AG04449 (cell line): ENCODE measurements at regions not wholly inside any gene's neighbourhood (a gene's known extent, or its start where the extent isn't known, plus 50 kb on each side); places are given as distances from the start of the nearest gene placed in this dataset.

Experiments
- CTCF ChIA-PET: fragments of 350-600 bp; formaldehyde crosslinking; extraction: SDS; loops from one replicate; lab custom pipeline; 2021; ENCODE audit warnings: antibody characterized with exemption; lab: Yijun Ruan, JAX
- POLR2A ChIA-PET: fragments of 400-600, 350-600 bp; formaldehyde crosslinking; extraction: SDS; loops from one replicate; lab custom pipeline; 2020; ENCODE audit warnings: antibody characterized with exemption, inconsistent platforms; lab: Yijun Ruan, JAX
- DNase-seq: peaks from one replicate; pipeline ENCODE4 v3.0.0-alpha.2; 2010; ENCODE audit warnings: low read depth, low spot score
- H3K4me3 ChIP-seq: 2 replicates; pipeline ENCODE4 v1.5.1; 2011; ENCODE audit warnings: low read depth, mild to moderate bottlenecking, control low read depth, low read length
- CTCF ChIP-seq: IDR thresholded peaks from one replicate; pipeline ENCODE4 v1.5.1; 2011; ENCODE audit warnings: mild to moderate bottlenecking, moderate library complexity, low read length, control low read depth, inconsistent platforms; ENCODE audit not compliant: insufficient read depth; ENCODE audit errors: missing control alignments

- no peak for DNase-seq
- TF ChIP-seq CTCF: no peak
- H3K4me3 ChIP-seq: no peak overlapping the region; the same call in 1 of the 2 replicates
- ChIA-PET CTCF (interaction anchor here (1.6 kb wide), 1 partner anchor 336 kb away, joined by 3 read pairs; no protein-coding TSS in a partner anchor), POLR2A (no interaction called here)
These were observed 96.2 kb upstream of the PDE1A start for GRCh38 chr2:182522972-182523473.

- ChIA-PET POLR2A (no interaction called here), CTCF (interaction anchor here (1.1 kb wide), 1 partner anchor 10 kb away, joined by 3 read pairs; no protein-coding TSS in a partner anchor)
- no peak for DNase-seq
- H3K4me3 ChIP-seq: no peak overlapping the region
- no peak for TF ChIP-seq CTCF
These were observed 103.8 kb upstream of the PDE1A start for GRCh38 chr2:182530636-182531035.

GRCh38 chr2:182540252-182540651, 113.4 kb upstream of the PDE1A start:
- no peak for TF ChIP-seq CTCF
- CTCF ChIA-PET: interaction anchor here (0.9 kb wide), 1 partner anchor 9 kb away, joined by 3 read pairs; no protein-coding TSS in a partner anchor
- no peak overlapping the region for H3K4me3 ChIP-seq
- no peak for DNase-seq
- POLR2A ChIA-PET: no interaction called here

GRCh38 chr2:182541268-182541667, 114.4 kb upstream of the PDE1A start:
- ChIA-PET POLR2A (no interaction called here), CTCF (interaction anchor here (1.1 kb wide), 1 partner anchor 108 kb away, joined by 3 read pairs; no protein-coding TSS in a partner anchor)
- H3K4me3 ChIP-seq: no peak overlapping the region
- TF ChIP-seq CTCF: no peak
- no peak for DNase-seq

- H3K4me3 ChIP-seq: no peak overlapping the region
- DNase-seq: no peak
- CTCF ChIA-PET: interaction anchor here (1.1 kb wide), 1 partner anchor 107 kb away, joined by 3 read pairs; no protein-coding TSS in a partner anchor
- POLR2A ChIA-PET: no interaction called here
- TF ChIP-seq CTCF: no peak
These were observed 115.8 kb upstream of the PDE1A start for GRCh38 chr2:182542501-182543258.
